Thoracic aorta (tissue), 2 donors: ENCODE measurements at regions not wholly inside any gene's neighbourhood (a gene's known extent, or its start where the extent isn't known, plus 50 kb on each side); places are given as distances from the start of the nearest gene placed in this dataset.

Source experiments
- ATAC-seq: fragments of 150-250 bp; one replicate; pipeline ENCODE4 v1.8.0; 2017; ENCODE audit warnings: low read depth; ENCODE audit not compliant: insufficient number of reproducible peaks, low FRiP score
- DNase-seq: peaks from one replicate; pipeline ENCODE4 v3.0.0-alpha.2; 2020; ENCODE audit warnings: low spot score
- H3K27ac ChIP-seq, 2 donors: fragments of 200-600 bp; sonication (generic); 1 replicate in 1 of 2; 2 replicates in 1 of 2; pipeline ENCODE4 v1.5.1; 2016; ENCODE audit warnings: mild to moderate bottlenecking in 2 of 2, moderate library complexity in 2 of 2
- H3K27me3 ChIP-seq: fragments of 200-600 bp; sonication (generic); replicated peaks from 2 replicates; pipeline ENCODE4 v1.6.0; 2016; ENCODE audit warnings: mild to moderate bottlenecking; ENCODE audit not compliant: insufficient read depth
- H3K36me3 ChIP-seq: fragments of 200-600 bp; sonication (generic); one replicate; pipeline ENCODE4 v1.5.1; 2016
- H3K4me1 ChIP-seq, 2 donors: fragments of 200-600 bp; sonication (generic); 1 replicate in 1 of 2; 2 replicates in 1 of 2; pipeline versions ENCODE4 v1.5.1 to v1.6.0; 2016; ENCODE audit warnings: low read depth in 2 of 2, mild to moderate bottlenecking in 1 of 2; ENCODE audit not compliant: control insufficient read depth in 1 of 2
- H3K4me3 ChIP-seq: fragments of 200-600 bp; sonication (generic); 2 replicates; pipeline ENCODE4 v1.5.1; 2016; ENCODE audit warnings: mild to moderate bottlenecking
- H3K9me3 ChIP-seq: fragments of 200-600 bp; sonication (generic); 2 replicates; pipeline ENCODE4 v1.5.1; 2016
- CTCF ChIP-seq: fragments of 200-600 bp; sonication (generic); IDR thresholded peaks from one replicate; pipeline ENCODE4 v1.5.1; 2019; ENCODE audit warnings: antibody characterized with exemption

- H3K4me3 ChIP-seq, result no peak overlapping the region
- ATAC-seq, result no peak
- H3K9me3 ChIP-seq, result no peaks in the 10 kb centered on the region
- H3K36me3 ChIP-seq, result no peaks in the 10 kb centered on the region
- H3K4me1 ChIP-seq, result peaks cover 12 to 34% of the 10 kb centered on the region in 2 donors
- no peak for DNase-seq
- no peak for TF ChIP-seq CTCF
- H3K27me3 ChIP-seq, result no peaks in the 10 kb centered on the region
- no peak overlapping the region for H3K27ac ChIP-seq
Observed at GRCh38 chr1:94316836-94317789, 79.7 kb upstream of the ARHGAP29 start.

- peaks cover 12 to 31% of the 10 kb centered on the region in 2 donors for H3K4me1 ChIP-seq
- TF ChIP-seq CTCF, result no peak
- no peak overlapping the region for H3K27ac ChIP-seq
- no peaks in the 10 kb centered on the region for H3K36me3 ChIP-seq
- H3K4me3 ChIP-seq, result no peak overlapping the region
- no peaks in the 10 kb centered on the region for H3K27me3 ChIP-seq
- no peaks in the 10 kb centered on the region for H3K9me3 ChIP-seq
- DNase-seq (no peak), ATAC-seq (no peak)
Observed at GRCh38 chr1:94316183-94316582, 78.8 kb upstream of the ARHGAP29 start.

GRCh38 chr1:94315552-94316116, 78.2 kb upstream of the ARHGAP29 start:
- Histone ChIP-seq H3K4me3 (no peak overlapping the region), H3K27ac (no peak overlapping the region), H3K4me1 (peaks cover 12 to 31% of the 10 kb centered on the region in 2 donors), H3K27me3 (no peaks in the 10 kb centered on the region), H3K36me3 (no peaks in the 10 kb centered on the region), H3K9me3 (no peaks in the 10 kb centered on the region)
- ATAC-seq, result no peak
- TF ChIP-seq CTCF, result no peak
- DNase-seq, result no peak

GRCh38 chr1:94314222-94314858, 77.0 kb upstream of the ARHGAP29 start:
- H3K27me3 ChIP-seq, result no peaks in the 10 kb centered on the region
- no peak overlapping the region for H3K4me3 ChIP-seq
- peaks cover 5 to 21% of the 10 kb centered on the region in 2 donors for H3K4me1 ChIP-seq
- no peaks in the 10 kb centered on the region for H3K9me3 ChIP-seq
- ATAC-seq, result no peak
- no peak for TF ChIP-seq CTCF
- no peak overlapping the region for H3K27ac ChIP-seq
- H3K36me3 ChIP-seq, result no peaks in the 10 kb centered on the region
- DNase-seq, result no peak
